NOMO-1 (cell line): ENCODE measurements at regions not wholly inside any gene's neighbourhood (a gene's known extent, or its start where the extent isn't known, plus 50 kb on each side); places are given as distances from the start of the nearest gene placed in this dataset.
A peak's percentile ranks its signal among the peaks of the same experiment; 100 is the strongest.

Experiments used
- DNase-seq, 2 experiments: peaks; one replicate each; lab custom pipeline; 2025; ENCODE audit not compliant: unreplicated experiment in 2 of 2; lab: John Stamatoyannopoulos, UW

DNA sequence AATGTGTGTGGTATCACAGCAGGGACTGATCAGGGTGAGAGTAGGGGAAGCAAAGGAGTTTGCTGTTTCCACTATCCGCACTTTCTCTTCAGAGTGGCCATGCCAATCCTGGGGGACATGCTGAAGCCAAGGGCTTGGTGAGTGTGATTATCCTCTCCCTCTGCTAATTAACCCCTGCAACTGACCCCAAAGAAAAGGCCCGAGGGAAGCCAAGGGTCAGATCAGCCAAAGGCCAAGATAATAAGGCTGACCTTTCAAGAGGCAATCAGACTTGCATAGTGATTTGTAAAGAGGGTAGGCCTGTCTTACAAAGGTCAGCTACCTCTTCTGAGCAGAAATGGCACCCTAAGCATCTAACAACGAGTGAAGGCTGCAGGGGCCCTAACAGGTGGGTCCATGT lies 420.5 kb upstream of the CPEB2 start:
- no peak for DNase-seq

DNA sequence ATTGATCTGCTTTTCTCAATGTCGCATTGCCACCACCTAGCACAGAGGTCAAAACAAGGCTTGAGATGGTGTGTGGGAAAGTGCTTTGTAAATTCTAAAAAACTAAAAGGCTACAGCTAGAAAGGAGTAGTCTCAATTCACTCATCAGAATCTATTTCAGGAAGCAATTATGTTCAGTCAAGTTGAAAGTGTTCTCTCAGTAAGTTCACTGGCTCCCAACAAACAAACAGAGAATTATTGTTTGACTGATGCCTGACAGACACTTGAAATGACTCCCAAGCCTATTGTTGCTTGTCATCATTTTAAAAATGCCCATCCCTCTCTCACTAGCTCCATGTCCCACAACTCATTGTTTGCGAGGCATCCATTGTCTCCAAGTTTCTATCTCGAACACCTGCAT lies 419.6 kb upstream of the CPEB2 start:
- no peak for DNase-seq

- DNase-seq, result no peak
Measured at GRCh38 chr4:14583331-14583730, 418.9 kb upstream of the CPEB2 start.

- no peak for DNase-seq
Measured at GRCh38 chr4:14583752-14584151, 418.5 kb upstream of the CPEB2 start.

DNA sequence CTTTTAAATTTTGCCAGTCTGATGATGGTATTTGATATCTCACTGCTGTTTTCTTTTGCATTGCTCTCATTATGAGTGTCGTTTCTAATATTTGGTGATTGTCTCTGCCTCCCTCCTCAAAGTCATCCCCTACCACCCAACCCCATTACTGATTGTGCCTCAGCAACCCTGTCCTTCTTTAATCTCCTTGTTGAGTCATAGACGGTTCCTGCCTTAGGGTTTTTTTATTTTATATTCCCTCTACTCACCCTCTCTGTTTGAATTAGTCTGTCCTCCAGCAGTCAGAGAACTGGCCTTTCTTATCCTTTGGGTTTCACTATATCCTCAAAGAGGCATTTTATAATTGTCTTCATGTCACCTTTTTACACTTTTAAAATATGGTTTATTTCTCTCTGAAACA lies 409.3 kb upstream of the CPEB2 start:
- no peak for DNase-seq

- DNase-seq, result peak in 1 of 2 experiments; percentile 27
Measured at GRCh38 chr4:14596028-14596427, 406.3 kb upstream of the CPEB2 start.

GRCh38 chr4:14596437-14596836 lies 405.8 kb upstream of the CPEB2 start:
- DNase-seq, result no peak

DNA sequence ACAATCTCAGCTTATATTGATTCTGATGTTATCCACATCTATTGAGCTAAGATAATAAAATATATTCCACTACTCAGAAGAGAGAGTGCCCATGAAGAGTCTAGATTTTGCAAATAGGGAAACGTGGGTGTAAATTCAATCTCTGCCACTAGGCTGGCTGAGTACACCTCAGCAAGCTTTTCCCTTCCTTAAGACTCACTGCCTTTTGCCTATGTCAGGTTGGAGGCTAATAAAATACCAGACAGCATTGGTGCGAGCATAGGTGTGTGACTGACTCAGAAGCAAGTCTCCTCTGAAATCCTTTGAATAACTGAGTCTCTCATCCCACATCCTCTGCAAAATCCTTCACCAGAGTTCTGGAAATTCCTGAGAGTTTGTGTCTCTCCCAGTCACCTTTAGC lies 405.4 kb upstream of the CPEB2 start:
- DNase-seq, result no peak

GRCh38 chr4:14602206-14602605 lies 400.1 kb upstream of the CPEB2 start:
- DNase-seq, result no peak

DNA sequence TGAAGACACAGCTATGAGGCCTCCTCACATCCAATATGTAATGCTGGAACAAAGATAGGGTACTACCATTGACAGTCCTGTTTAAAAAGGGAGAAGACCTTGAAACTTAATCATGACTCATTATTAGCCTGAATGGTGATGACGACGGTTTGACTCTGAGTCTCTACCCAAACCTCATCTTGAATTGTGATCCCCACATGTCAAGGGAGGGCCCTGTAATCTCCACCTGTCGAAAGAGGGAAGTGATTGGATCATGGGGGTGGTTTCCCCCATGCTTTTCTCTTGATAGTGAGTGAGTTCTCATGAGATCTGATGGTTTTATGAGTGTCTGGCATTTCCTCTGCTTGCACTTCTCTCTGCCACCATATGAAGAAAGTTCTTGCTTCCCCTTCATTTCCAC lies 395.3 kb upstream of the CPEB2 start:
- peak in 1 of 2 experiments; percentile 53 for DNase-seq

- DNase-seq, result no peak
Measured at GRCh38 chr4:14607578-14607977, 394.7 kb upstream of the CPEB2 start.

GRCh38 chr4:14608630-14609029 lies 393.7 kb upstream of the CPEB2 start:
- no peak for DNase-seq

DNA sequence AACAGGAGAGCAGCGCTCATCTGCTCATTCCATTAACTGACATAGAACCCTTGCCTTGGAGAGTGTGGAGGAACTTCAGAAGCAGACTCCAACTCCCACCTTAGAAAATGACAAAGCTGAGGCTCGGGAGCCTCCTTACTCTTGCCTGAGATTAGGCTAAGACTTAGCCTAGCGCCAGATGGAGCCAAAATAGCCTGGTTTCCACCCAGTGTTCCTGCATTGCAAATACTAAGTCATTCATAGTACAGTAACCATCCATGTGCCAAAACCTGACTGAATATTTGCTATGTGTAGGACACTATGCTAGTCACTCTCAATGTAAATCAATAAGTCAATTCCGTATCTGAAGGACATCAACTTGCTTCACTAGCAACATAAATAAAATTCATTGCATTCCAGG lies 387.4 kb upstream of the CPEB2 start:
- DNase-seq, result no peak

DNA sequence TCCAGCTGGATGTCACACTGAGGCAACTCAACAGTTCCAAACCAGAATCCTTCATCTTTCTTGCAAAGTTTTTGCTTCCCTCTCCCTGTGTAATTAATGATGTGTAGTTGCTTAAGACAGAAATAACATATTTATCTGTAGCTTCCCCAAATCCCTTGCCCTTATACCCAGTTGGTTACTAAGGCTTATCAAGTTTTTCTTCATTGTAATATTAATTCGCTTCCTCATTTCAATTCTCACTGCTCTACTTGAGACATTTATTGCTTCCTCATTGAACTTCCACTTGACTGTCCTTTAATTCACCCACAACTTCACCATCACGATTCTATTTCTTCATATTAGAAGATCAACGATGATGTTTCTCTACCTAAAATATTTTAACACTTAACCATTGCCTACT lies 386.6 kb upstream of the CPEB2 start:
- peak; percentile 81 to 97 for DNase-seq

GRCh38 chr4:14620567-14621141 lies 381.6 kb upstream of the CPEB2 start:
- no peak for DNase-seq

- DNase-seq, result no peak
Measured at GRCh38 chr4:14621731-14622463, 380.4 kb upstream of the CPEB2 start.

DNA sequence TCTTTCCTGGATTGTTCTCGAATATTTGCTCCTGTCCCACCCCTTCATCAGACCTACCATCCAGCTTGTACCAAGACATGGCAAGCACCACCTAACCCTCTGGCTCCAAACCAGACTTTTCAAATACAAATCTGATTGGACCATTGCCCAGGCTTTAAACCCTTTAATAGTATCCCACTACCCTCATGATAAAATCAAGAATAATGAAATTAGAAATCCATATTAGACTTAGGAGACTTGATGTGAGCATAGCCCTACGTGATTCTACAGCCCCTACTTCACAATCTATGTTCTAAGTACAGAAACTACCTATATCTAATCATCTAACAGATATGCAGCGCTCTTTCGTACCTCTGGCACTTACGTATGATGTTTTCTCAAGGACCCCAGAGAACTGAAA lies 375.2 kb upstream of the CPEB2 start:
- DNase-seq, result no peak

- no peak for DNase-seq
Measured at GRCh38 chr4:14631806-14632440, 370.4 kb upstream of the CPEB2 start.

GRCh38 chr4:14636563-14636962 lies 365.7 kb upstream of the CPEB2 start:
- no peak for DNase-seq

GRCh38 chr4:14640476-14640875 lies 361.8 kb upstream of the CPEB2 start:
- no peak for DNase-seq

DNA sequence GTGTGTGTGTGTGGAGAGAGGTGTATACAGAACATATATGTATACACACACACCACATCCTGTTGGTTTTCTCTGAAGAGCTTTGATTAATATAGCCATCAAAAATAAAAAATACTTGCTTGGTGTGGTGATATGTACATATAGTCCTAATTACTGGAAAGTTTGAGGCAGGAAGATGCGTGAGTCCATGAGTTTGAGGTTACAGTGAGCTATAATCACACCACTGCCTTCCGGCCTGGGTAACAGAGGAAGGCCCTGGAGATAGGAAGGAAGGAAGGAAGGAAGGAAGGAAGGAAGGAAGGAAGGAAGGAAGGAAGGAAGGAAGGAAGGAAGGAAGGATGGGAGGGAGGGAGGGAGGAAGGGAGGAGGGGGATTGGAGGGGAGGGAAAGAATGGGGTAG lies 360.4 kb upstream of the CPEB2 start:
- DNase-seq, result no peak

- DNase-seq, result no peak
Measured at GRCh38 chr4:14644580-14645282, 357.6 kb upstream of the CPEB2 start.
